H1 (cell line): ENCODE measurements at regions not wholly inside any gene's neighbourhood (a gene's known extent, or its start where the extent isn't known, plus 50 kb on each side); places are given as distances from the start of the nearest gene placed in this dataset.

Experiments
- CTCF ChIA-PET: fragments of 300-600 bp; sonication (Branson Sonifier 250); formaldehyde crosslinking; loops from one replicate; lab custom pipeline; 2021; ENCODE audit not compliant: partially characterized antibody; lab: Charles Lee
- POLR2A ChIA-PET: fragments of 300-600 bp; sonication (Branson Sonifier 250); formaldehyde crosslinking; loops from one replicate; lab custom pipeline; 2021; ENCODE audit warnings: inconsistent platforms; ENCODE audit not compliant: partially characterized antibody; lab: Charles Lee
- DNase-seq, 2 experiments: peaks; one replicate each; pipeline versions ENCODE4 v3.0.0 to v3.0.0-alpha.2; 2010 to 2022; ENCODE audit warnings: low spot score in 2 of 2, low read depth in 1 of 2, mixed read lengths in 1 of 2
- FAIRE-seq: peaks from 2 replicates; lab custom pipeline; 2011; peaks lifted over from hg19 to GRCh38; lab: Jason Lieb, UNC
- H2AFZ ChIP-seq: 2 replicates; pipeline ENCODE4 v1.8.1; 2012; ENCODE audit warnings: low read length, inconsistent platforms
- H2AK5ac ChIP-seq: 2 replicates; pipeline ENCODE4 v1.6.1; 2013; ENCODE audit warnings: low read depth, low read length
- H2BK120ac ChIP-seq: replicated peaks from 2 replicates; pipeline ENCODE3; 2013; ENCODE audit warnings: low read depth, low read length, inconsistent platforms
- H2BK12ac ChIP-seq: 2 replicates; pipeline ENCODE4 v1.6.1; 2013; ENCODE audit warnings: low read depth, low read length
- H2BK15ac ChIP-seq: 2 replicates; pipeline ENCODE4 v1.6.1; 2013; ENCODE audit warnings: low read length
- H2BK20ac ChIP-seq: 2 replicates; pipeline ENCODE4 v1.6.1; 2013; ENCODE audit warnings: low read length
- H2BK5ac ChIP-seq: 2 replicates; pipeline ENCODE4 v1.6.1; 2013; ENCODE audit warnings: low read depth, low read length
- H3K14ac ChIP-seq: 2 replicates; pipeline ENCODE4 v1.6.1; 2013; ENCODE audit warnings: inconsistent platforms; ENCODE audit not compliant: insufficient read length
- H3K18ac ChIP-seq: 2 replicates; pipeline ENCODE4 v1.6.1; 2013; ENCODE audit warnings: low read length; ENCODE audit errors: extremely low read depth
- H3K23ac ChIP-seq: 2 replicates; pipeline ENCODE4 v1.6.1; 2013; ENCODE audit warnings: inconsistent platforms; ENCODE audit not compliant: insufficient read length
- H3K23me2 ChIP-seq: 2 replicates; pipeline ENCODE4 v1.6.1; 2013; ENCODE audit warnings: low read depth, low read length
- H3K27ac ChIP-seq: 2 replicates; pipeline ENCODE4 v1.6.1; 2011; ENCODE audit warnings: low read depth, low read length, inconsistent platforms
- H3K27me3 ChIP-seq, 4 experiments: replicated peaks in 1 of 4; 1 replicate in 1 of 4; 2 replicates in 3 of 4; pipeline versions ENCODE4 v1.6.1 to v1.8.1; 2011 to 2013; ENCODE audit warnings: low read length in 3 of 4, mild to moderate bottlenecking in 3 of 4, inconsistent platforms in 2 of 4, mixed read lengths in 2 of 4, moderate library complexity in 1 of 4; ENCODE audit not compliant: control insufficient read depth in 3 of 4, insufficient read depth in 3 of 4; ENCODE audit errors: extremely low read depth in 1 of 4
- H3K36me3 ChIP-seq, 4 experiments: 2 replicates each; pipeline versions ENCODE4 v1.6.1 to v1.8.1; 2011 to 2013; ENCODE audit warnings: mild to moderate bottlenecking in 4 of 4, low read length in 3 of 4, moderate library complexity in 2 of 4, control low read depth in 1 of 4, inconsistent platforms in 1 of 4; ENCODE audit not compliant: insufficient read depth in 4 of 4, control insufficient read depth in 2 of 4
- H3K4ac ChIP-seq: replicated peaks from 2 replicates; pipeline ENCODE3; 2013; ENCODE audit warnings: low read length, low read depth, mixed read lengths, inconsistent platforms; ENCODE audit not compliant: insufficient read length
- H3K4me1 ChIP-seq, 4 experiments: replicated peaks in 1 of 4; 1 replicate in 1 of 4; 2 replicates in 3 of 4; pipeline versions ENCODE4 v1.6.1 to v1.8.1; 2011 to 2013; ENCODE audit warnings: low read length in 3 of 4, inconsistent platforms in 2 of 4, mixed read lengths in 1 of 4; ENCODE audit not compliant: insufficient read depth in 4 of 4, control insufficient read depth in 3 of 4
- H3K4me2 ChIP-seq, 2 experiments: 2 replicates each; pipeline versions ENCODE4 v1.6.1 to v1.8.1; 2011 to 2013; ENCODE audit warnings: low read depth in 2 of 2, low read length in 2 of 2, control low read depth in 1 of 2, inconsistent platforms in 1 of 2, mild to moderate bottlenecking in 1 of 2; ENCODE audit not compliant: insufficient read depth in 1 of 2
- H3K4me3 ChIP-seq, 4 experiments: fragments of 200-600, 300-600 bp in 1 of 4; sonication (generic), shearing (Covaris generic), sonication (Bioruptor Twin) in 1 of 4; 2 replicates each; pipeline versions ENCODE4 v1.5.1 to v1.8.1; 2011 to 2016; ENCODE audit warnings: low read length in 4 of 4, low read depth in 3 of 4, control low read depth in 2 of 4, inconsistent platforms in 2 of 4, mild to moderate bottlenecking in 2 of 4, mixed read lengths in 1 of 4, moderate library complexity in 1 of 4; ENCODE audit not compliant: insufficient read depth in 2 of 4; ENCODE audit errors: extremely low read depth in 1 of 4
- H3K56ac ChIP-seq: replicated peaks from 2 replicates; pipeline ENCODE3; 2013; ENCODE audit warnings: low read depth, mild to moderate bottlenecking, mixed read lengths, low read length, inconsistent platforms; ENCODE audit not compliant: insufficient read length
- H3K79me1 ChIP-seq: 2 replicates; pipeline ENCODE4 v1.6.1; 2013; ENCODE audit warnings: low read depth, low read length, control low read depth
- H3K79me2 ChIP-seq, 2 experiments: 2 replicates each; pipeline versions ENCODE4 v1.6.1 to v1.8.1; 2012 to 2013; ENCODE audit warnings: low read length in 2 of 2, mild to moderate bottlenecking in 2 of 2, inconsistent platforms in 1 of 2; ENCODE audit not compliant: insufficient read depth in 2 of 2, control insufficient read depth in 1 of 2
- H3K9ac ChIP-seq, 4 experiments: replicated peaks in 1 of 4; 1 replicate in 1 of 4; 2 replicates in 3 of 4; pipeline versions ENCODE4 v1.6.1 to v1.8.1; 2011 to 2013; ENCODE audit warnings: low read depth in 3 of 4, low read length in 3 of 4, control low read depth in 2 of 4, mild to moderate bottlenecking in 2 of 4, moderate library complexity in 2 of 4, inconsistent platforms in 1 of 4; ENCODE audit errors: extremely low read depth in 1 of 4
- H3K9me3 ChIP-seq, 2 experiments: 2 replicates each; pipeline versions ENCODE4 v1.6.1 to v1.8.1; 2012 to 2013; ENCODE audit warnings: mild to moderate bottlenecking in 2 of 2, moderate library complexity in 2 of 2, control low read depth in 1 of 2, inconsistent platforms in 1 of 2, low read depth in 1 of 2, low read length in 1 of 2, mixed read lengths in 1 of 2; ENCODE audit not compliant: insufficient read depth in 2 of 2
- H4K20me1 ChIP-seq, 2 experiments: replicated peaks in 1 of 2; 2 replicates each; pipeline versions ENCODE3 to v1.8.1; 2011 to 2013; ENCODE audit warnings: inconsistent platforms in 2 of 2, low read length in 2 of 2, mild to moderate bottlenecking in 1 of 2; ENCODE audit not compliant: insufficient read depth in 2 of 2, control insufficient read depth in 1 of 2
- H4K5ac ChIP-seq: 2 replicates; pipeline ENCODE4 v1.6.1; 2013; ENCODE audit warnings: low read length, low read depth, mixed read lengths, inconsistent platforms; ENCODE audit not compliant: insufficient read length
- H4K8ac ChIP-seq: 2 replicates; pipeline ENCODE4 v1.8.0; 2013; ENCODE audit warnings: mild to moderate bottlenecking, moderate library complexity, low read length, inconsistent platforms; ENCODE audit not compliant: insufficient read depth; ENCODE audit errors: extremely low read depth
- H4K91ac ChIP-seq: replicated peaks from 2 replicates; pipeline ENCODE3; 2013; ENCODE audit warnings: low read length, mixed read lengths, inconsistent platforms; ENCODE audit not compliant: insufficient read length
- E2F6 ChIP-seq: IDR thresholded peaks from 2 replicates; pipeline ENCODE4 v1.6.1; 2012; ENCODE audit warnings: inconsistent platforms
- EZH2 ChIP-seq: fragments of 200-600 bp; sonication (generic); IDR thresholded peaks from 2 replicates; pipeline ENCODE4 v1.7.1; 2012; ENCODE audit warnings: low read depth, mild to moderate bottlenecking, moderate library complexity, low read length, inconsistent platforms; ENCODE audit not compliant: severe bottlenecking
- HDAC6 ChIP-seq: IDR thresholded peaks from one replicate; pipeline ENCODE4 v1.7.1; 2012; ENCODE audit warnings: low read depth, mild to moderate bottlenecking, inconsistent platforms, low read length, moderate library complexity
- JUND ChIP-seq: IDR thresholded peaks from 2 replicates; pipeline ENCODE4 v1.6.1; 2011; ENCODE audit warnings: mild to moderate bottlenecking, improper control_type of control experiment, low read length
- RBBP5 ChIP-seq: IDR thresholded peaks from 2 replicates; pipeline ENCODE4 v1.7.1; 2012; ENCODE audit warnings: low read depth, mild to moderate bottlenecking, inconsistent platforms, low read length, moderate library complexity, borderline replicate concordance
- RFX5 ChIP-seq: IDR thresholded peaks from 2 replicates; pipeline ENCODE4 v1.6.1; 2011; ENCODE audit warnings: low read depth, low read length, improper control_type of control experiment, borderline replicate concordance
- SP2 ChIP-seq: IDR thresholded peaks from 2 replicates; pipeline ENCODE4 v1.6.1; 2012; ENCODE audit warnings: mild to moderate bottlenecking, low read length, inconsistent platforms
- SP4 ChIP-seq: IDR thresholded peaks from 2 replicates; pipeline ENCODE4 v1.6.1; 2012; ENCODE audit warnings: low read length, inconsistent platforms
- ZNF274 ChIP-seq: IDR thresholded peaks from 2 replicates; pipeline ENCODE4 v1.7.0; 2012; ENCODE audit warnings: low read length, borderline replicate concordance; ENCODE audit errors: extremely low read depth
- WGBS, 2 experiments: shearing (Covaris generic) in 1 of 2; methylation state at CpG; one replicate each; pipeline versions ENCODE4 v1.1.6 to v1.1.7; 2013 to 2015; ENCODE audit warnings: low lambda C conversion rate in 2 of 2, mixed read lengths in 2 of 2, inconsistent platforms in 1 of 2, low coverage in 1 of 2, missing lambda C conversion rate in 1 of 2; ENCODE audit not compliant: insufficient replicate concordance in 2 of 2, insufficient coverage in 1 of 2, insufficient read length in 1 of 2; ENCODE audit errors: extremely low coverage in 1 of 2, missing lambda C conversion rate in 1 of 2; 5-methylcytosine and 5-hydroxymethylcytosine counted together

DNA sequence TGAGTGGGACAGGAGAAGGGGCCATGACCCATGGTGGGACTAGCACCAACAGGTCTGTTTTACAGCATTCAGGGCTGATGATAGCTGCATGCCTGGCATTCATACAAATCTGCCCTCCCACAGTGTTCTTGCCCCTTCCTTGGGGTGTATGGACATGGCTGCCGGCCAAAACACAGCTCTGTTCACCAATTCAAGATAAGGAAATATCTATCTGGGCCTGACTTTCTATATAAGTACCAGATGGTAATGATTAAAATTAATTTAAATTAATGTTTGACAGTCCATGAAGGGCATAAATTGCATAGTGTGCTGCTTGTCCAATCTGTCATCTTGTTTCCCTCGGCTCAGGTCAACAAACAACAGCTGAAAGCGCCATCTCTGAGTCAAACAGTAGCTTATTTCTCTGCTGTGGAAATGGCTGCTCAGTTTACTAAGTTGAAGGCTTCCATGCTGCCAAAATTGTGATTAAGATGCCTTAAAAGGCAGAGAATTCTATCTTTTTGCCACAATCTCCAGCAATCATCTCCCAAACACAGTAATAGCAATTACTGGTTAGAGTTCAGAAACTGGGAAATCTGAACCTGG is 67.0 kb upstream of the TSPAN7 start:
- DNase-seq (no peak), FAIRE-seq (no peak)
- Histone ChIP-seq H3K27me3 (no peaks in the 10 kb centered on the region), H2BK5ac (no peak overlapping the region), H3K23ac (no peak overlapping the region), H2BK120ac (no peak overlapping the region), H4K91ac (no peak overlapping the region), H3K9ac (no peak overlapping the region), H4K8ac (no peak overlapping the region), H2AK5ac (no peak overlapping the region), H3K56ac (no peak overlapping the region), H3K4me1 (no peaks in the 10 kb centered on the region), H2BK15ac (no peak overlapping the region), H3K79me2 (no peaks in the 10 kb centered on the region), H4K5ac (no peak overlapping the region), H2AFZ (no peak overlapping the region), H3K4ac (no peak overlapping the region), H3K9me3 (no peaks in the 10 kb centered on the region), H3K79me1 (no peaks in the 10 kb centered on the region), H3K36me3 (no peaks in the 10 kb centered on the region), H2BK12ac (no peak overlapping the region), H3K27ac (no peak overlapping the region), H4K20me1 (no peaks in the 10 kb centered on the region), H2BK20ac (no peak overlapping the region), H3K4me3 (no peak overlapping the region), H3K23me2 (no peaks in the 10 kb centered on the region), H3K14ac (no peak overlapping the region), H3K18ac (no peak overlapping the region), H3K4me2 (no peak overlapping the region)
- CTCF ChIA-PET: no interaction called here
- 90% methylated on average over 3 of the region's 3 CpGs; no CpG with 5 or more reads in 1 of the 2 experiments for WGBS, 2 experiments
- POLR2A ChIA-PET: no interaction called here
- TF ChIP-seq E2F6 (no peak), SP4 (no peak), ZNF274 (no peak), RFX5 (no peak), RBBP5 (no peak), SP2 (no peak), EZH2 (no peak), JUND (no peak), HDAC6 (no peak)
